ENCODE measurements at regions not wholly inside any gene's neighbourhood (a gene's known extent, or its start where the extent isn't known, plus 50 kb on each side); places are given as distances from the start of the nearest gene placed in this dataset.
"Not testable (repeated sequence)": the region's sequence is repeated elsewhere in the genome, so short reads cannot be mapped to it uniquely, and the experiment has no call there.

- no peaks in the 10 kb centered on the region for H3K36me3 ChIP-seq
- 54 to 66% methylated on average over 5 of the region's 5 CpGs for WGBS, 2 donors
- DNase-seq (ENCODE audit: low spot score in 2 of 2), result no peak
- no peak overlapping the region for H3K4me3 ChIP-seq
- H3K27me3 ChIP-seq, result no peaks in the 10 kb centered on the region
- no peak overlapping the region for H3K27ac ChIP-seq
- H3K4me1 ChIP-seq, result no peaks in the 10 kb centered on the region
- H3K9me3 ChIP-seq, result peaks cover 0 to 12% (median 0%) of the 10 kb centered on the region in 4 donors
- TF ChIP-seq CTCF (IDR thresholded peaks at IDR 0.05), result no peak
These were observed 557.7 kb downstream of the RAB28 start for GRCh38 chr4:12926189-12927066.

- Histone ChIP-seq H3K27ac (no peak overlapping the region), H3K27me3 (no peaks in the 10 kb centered on the region), H3K36me3 (no peaks in the 10 kb centered on the region), H3K9me3 (peaks cover 0 to 7% (median 0%) of the 10 kb centered on the region in 4 donors), H3K4me3 (no peak overlapping the region), H3K4me1 (no peaks in the 10 kb centered on the region)
- TF ChIP-seq POLR2A (IDR thresholded peaks at IDR 0.05) (no peak), CTCF (IDR thresholded peaks at IDR 0.05) (no peak), EP300 (IDR thresholded peaks at IDR 0.05) (no peak)
- no peak for DNase-seq (ENCODE audit: low spot score in 2 of 2)
- 89 to 95% methylated on average over 2 of the region's 2 CpGs for WGBS, 2 donors
These were observed 559.3 kb downstream of the RAB28 start for GRCh38 chr4:12924728-12925320.

- WGBS, 2 donors, result 89 to 94% methylated on average over 4 of the region's 4 CpGs
- TF ChIP-seq EP300 (IDR thresholded peaks at IDR 0.05) (no peak), POLR2A (IDR thresholded peaks at IDR 0.05) (no peak), CTCF (IDR thresholded peaks at IDR 0.05) (no peak)
- Histone ChIP-seq H3K27ac (no peak overlapping the region), H3K9me3 (peaks cover 0 to 1% (median 0%) of the 10 kb centered on the region in 4 donors), H3K27me3 (no peaks in the 10 kb centered on the region), H3K4me3 (no peak overlapping the region), H3K36me3 (no peaks in the 10 kb centered on the region), H3K4me1 (no peaks in the 10 kb centered on the region)
- no peak for DNase-seq (ENCODE audit: low spot score in 2 of 2)
These were observed 559.9 kb downstream of the RAB28 start for GRCh38 chr4:12924253-12924652.

GRCh38 chr4:12912896-12913418 is 571.2 kb downstream of the RAB28 start:
- DNase-seq (ENCODE audit: low spot score in 2 of 2), result no peak
- 83 to 88% methylated on average over 2 of the region's 2 CpGs for WGBS, 2 donors
- Histone ChIP-seq H3K4me3 (no peak overlapping the region), H3K27ac (no peak overlapping the region), H3K4me1 (no peaks in the 10 kb centered on the region), H3K36me3 (no peaks in the 10 kb centered on the region), H3K27me3 (no peaks in the 10 kb centered on the region), H3K9me3 (peaks cover 0 to 27% (median 0%) of the 10 kb centered on the region in 4 donors)
- TF ChIP-seq CTCF (IDR thresholded peaks at IDR 0.05), result no peak
- no peak for TF ChIP-seq EP300 (IDR thresholded peaks at IDR 0.05)
- TF ChIP-seq POLR2A (IDR thresholded peaks at IDR 0.05), result no peak

- H3K9me3 ChIP-seq, result peaks cover 0 to 27% (median 0%) of the 10 kb centered on the region in 4 donors
- H3K4me1 ChIP-seq, result no peaks in the 10 kb centered on the region
These were observed 572.3 kb downstream of the RAB28 start for GRCh38 chr4:12911750-12912358.

GRCh38 chr4:12903640-12904039 is 580.5 kb downstream of the RAB28 start:
- H3K9me3 ChIP-seq; H3K4me1 ChIP-seq; H3K36me3 ChIP-seq; H3K4me3 ChIP-seq; H3K27ac ChIP-seq; H3K27me3 ChIP-seq; DNase-seq (ENCODE audit: low spot score in 2 of 2): not testable (repeated sequence)
- 89 to 92% methylated on average over 10 to 13 of the region's 15 CpGs for WGBS, 2 donors

More at GRCh38 chr4:12911750-12912358, 572.3 kb downstream of the RAB28 start:
- 43 to 59% methylated on average over 1 of the region's 1 CpG for WGBS, 2 donors
- Histone ChIP-seq H3K27me3 (no peaks in the 10 kb centered on the region), H3K27ac (no peak overlapping the region), H3K4me3 (no peak overlapping the region), H3K36me3 (no peaks in the 10 kb centered on the region)
- no peak for DNase-seq (ENCODE audit: low spot score in 2 of 2)
- TF ChIP-seq POLR2A (IDR thresholded peaks at IDR 0.05) (no peak), EP300 (IDR thresholded peaks at IDR 0.05) (no peak), CTCF (IDR thresholded peaks at IDR 0.05) (no peak)

Measured in tibial nerve (tissue), 4 donors.